Endothelial cell of umbilical vein (primary cell): ENCODE measurements at regions not wholly inside any gene's neighbourhood (a gene's known extent, or its start where the extent isn't known, plus 50 kb on each side); places are given as distances from the start of the nearest gene placed in this dataset.

Source experiments
- BruUV-seq: library from RNA; stranded (reverse); fragments of 400-500 nt; replicated peaks from 2 replicates; lab custom pipeline; 2021; lab: Mats Ljungman, UMichigan
- CTCF ChIA-PET: fragments of 300-600, 350-600 bp; sonication (Branson Sonifier 250); formaldehyde crosslinking; loops from one replicate; lab custom pipeline; 2021; ENCODE audit warnings: antibody characterized with exemption, inconsistent platforms; lab: Charles Lee
- POLR2A ChIA-PET: fragments of 300-600, 350-600 bp; sonication (Branson Sonifier 250); formaldehyde crosslinking; loops from one replicate; lab custom pipeline; 2021; ENCODE audit warnings: antibody characterized with exemption, inconsistent platforms; lab: Charles Lee
- DNase-seq: peaks from one replicate; pipeline ENCODE4 v3.0.0-alpha.2; 2011; ENCODE audit warnings: low read depth, low spot score
- FAIRE-seq: peaks from 2 replicates; lab custom pipeline; 2011; peaks lifted over from hg19 to GRCh38; lab: Jason Lieb, UNC
- H2AFZ ChIP-seq: 2 replicates; pipeline ENCODE4 v1.6.0; 2012; ENCODE audit warnings: low read depth, low read length, control low read depth, inconsistent platforms
- H3K27ac ChIP-seq: 2 replicates; pipeline ENCODE4 v1.5.1; 2011; ENCODE audit warnings: low read depth, mild to moderate bottlenecking, control low read depth, low read length, moderate library complexity; ENCODE audit not compliant: insufficient read depth
- H3K27me3 ChIP-seq, 2 experiments: 2 replicates each; pipeline versions ENCODE4 v1.6.0 to v1.6.1; 2011; ENCODE audit warnings: low read length in 2 of 2, mixed read lengths in 1 of 2; ENCODE audit not compliant: control insufficient read depth in 2 of 2, insufficient read depth in 2 of 2
- H3K36me3 ChIP-seq, 2 experiments: 2 replicates in 1 of 2; 3 replicates in 1 of 2; pipeline ENCODE4 v1.5.1; 2011; ENCODE audit warnings: low read length in 2 of 2, mild to moderate bottlenecking in 1 of 2, moderate library complexity in 1 of 2; ENCODE audit not compliant: control insufficient read depth in 2 of 2, insufficient read depth in 2 of 2; ENCODE audit errors: extremely low read depth in 1 of 2
- H3K4me1 ChIP-seq: 3 replicates; pipeline ENCODE4 v1.5.1; 2011; ENCODE audit warnings: mild to moderate bottlenecking, low read length; ENCODE audit not compliant: control insufficient read depth, insufficient read depth; ENCODE audit errors: extremely low read depth
- H3K4me2 ChIP-seq: 2 replicates; pipeline ENCODE4 v1.6.1; 2011; ENCODE audit warnings: low read length, control low read depth, mixed read lengths; ENCODE audit not compliant: insufficient read depth
- H3K4me3 ChIP-seq, 3 experiments: fragments of 200-600 bp in 1 of 3; sonication (generic), shearing (Covaris generic) in 1 of 3; replicated peaks in 1 of 3; 2 replicates each; pipeline ENCODE4 v1.5.1; 2011 to 2016; ENCODE audit warnings: control low read depth in 3 of 3, low read length in 3 of 3, mild to moderate bottlenecking in 2 of 3, inconsistent platforms in 1 of 3, low read depth in 1 of 3, moderate library complexity in 1 of 3; ENCODE audit not compliant: insufficient read depth in 1 of 3
- H3K79me2 ChIP-seq: 2 replicates; pipeline ENCODE4 v1.6.0; 2012; ENCODE audit warnings: low read length, inconsistent platforms; ENCODE audit not compliant: control insufficient read depth, insufficient read depth
- H3K9ac ChIP-seq: replicated peaks from 2 replicates; pipeline ENCODE3; 2011; ENCODE audit warnings: low read length, control low read depth; ENCODE audit not compliant: insufficient read depth; ENCODE audit errors: extremely low read depth
- H3K9me1 ChIP-seq: replicated peaks from 3 replicates; pipeline ENCODE4 v1.6.0; 2011; ENCODE audit warnings: mild to moderate bottlenecking, low read length; ENCODE audit not compliant: control insufficient read depth, insufficient read depth; ENCODE audit errors: extremely low read depth
- H3K9me3 ChIP-seq: replicated peaks from 2 replicates; pipeline ENCODE4 v1.5.1; 2012; ENCODE audit warnings: low read length, inconsistent platforms; ENCODE audit not compliant: control insufficient read depth, insufficient read depth
- H4K20me1 ChIP-seq: replicated peaks from 2 replicates; pipeline ENCODE3; 2011; ENCODE audit warnings: mild to moderate bottlenecking, low read length; ENCODE audit not compliant: control insufficient read depth, insufficient read depth; ENCODE audit errors: extremely low read depth
- CTCF ChIP-seq, 2 donors: IDR thresholded peaks; 1 replicate in 1 of 2; 2 replicates in 1 of 2; pipeline ENCODE4 v1.5.1; 2011; ENCODE audit warnings: low read length in 2 of 2, mild to moderate bottlenecking in 2 of 2, moderate library complexity in 2 of 2, control low read depth in 1 of 2, inconsistent platforms in 1 of 2, low read depth in 1 of 2; ENCODE audit not compliant: insufficient read depth in 1 of 2; ENCODE audit errors: extremely low read depth in 1 of 2
- EZH2 ChIP-seq: IDR thresholded peaks from 2 replicates; pipeline ENCODE4 v1.6.1; 2012; ENCODE audit warnings: borderline replicate concordance, low read depth, mild to moderate bottlenecking, moderate library complexity, low read length, inconsistent platforms; ENCODE audit not compliant: severe bottlenecking
- FOS ChIP-seq: IDR thresholded peaks from 2 replicates; pipeline ENCODE4 v1.6.1; 2011; ENCODE audit warnings: mild to moderate bottlenecking, low read length, moderate library complexity, borderline replicate concordance; ENCODE audit not compliant: insufficient read depth
- GATA2 ChIP-seq: IDR thresholded peaks from 2 replicates; pipeline ENCODE4 v1.7.0; 2011; ENCODE audit warnings: low read depth, mild to moderate bottlenecking, moderate library complexity, mixed read lengths, low read length; ENCODE audit not compliant: insufficient read length, insufficient read depth
- JUN ChIP-seq: IDR thresholded peaks from 2 replicates; pipeline ENCODE4 v1.6.1; 2011; ENCODE audit warnings: borderline replicate concordance, low read depth; ENCODE audit not compliant: insufficient read length, insufficient read depth
- MAX ChIP-seq: IDR thresholded peaks from 2 replicates; pipeline ENCODE4 v1.6.1; 2011; ENCODE audit not compliant: insufficient read depth, insufficient read length
- MYC ChIP-seq: IDR thresholded peaks from one replicate; pipeline ENCODE4 v1.6.1; 2011; ENCODE audit warnings: mild to moderate bottlenecking, low read depth, low read length
- POLR2A ChIP-seq: IDR thresholded peaks from 2 replicates; pipeline ENCODE4 v1.6.1; 2012; ENCODE audit warnings: low read depth, mild to moderate bottlenecking, control low read depth, low read length
- POLR2AphosphoS5 ChIP-seq: IDR thresholded peaks from 2 replicates; pipeline ENCODE4 v1.6.1; 2012; ENCODE audit warnings: low read depth, mild to moderate bottlenecking, control low read depth, low read length, moderate library complexity; ENCODE audit not compliant: insufficient read depth
- dilution Hi-C: fragments of 300-500 bp; cut with MboI; formaldehyde crosslinking; loops from one replicate; pipeline ENCODE4 v1.15.0; 2019; ENCODE audit warnings: low sequenced_read_pairs; ENCODE audit not compliant: extremely low pct_ligation_motif_present
- intact Hi-C: fragments of 100-400 bp; cut with micrococcal nuclease; formaldehyde crosslinking; loops from one replicate; pipeline ENCODE4 v1.10.0; 2022

GRCh38 chr10:108184114-108184513, 1019.6 kb upstream of the SORCS1 start:
- H3K36me3 ChIP-seq, result no peaks in the 10 kb centered on the region
- no peaks in the 10 kb centered on the region for H3K27me3 ChIP-seq
- dilution Hi-C loops, result no loop called here
- H3K9me3 ChIP-seq, result no peaks in the 10 kb centered on the region
- no peak overlapping the region for H3K9ac ChIP-seq
- FAIRE-seq (no peak), DNase-seq (no peak)
- H3K27ac ChIP-seq, result no peak overlapping the region
- no peak overlapping the region for H3K4me3 ChIP-seq
- POLR2A ChIA-PET, result no interaction called here
- no peaks in the 10 kb centered on the region for H3K79me2 ChIP-seq
- TF ChIP-seq GATA2, result no peak
- TF ChIP-seq MYC, result no peak
- TF ChIP-seq POLR2A, result no peak
- TF ChIP-seq JUN, result no peak
- TF ChIP-seq MAX, result no peak
- TF ChIP-seq CTCF (IDR thresholded peaks at IDR 0.05; ENCODE audit: extremely low read depth in 1 of 2, insufficient read depth in 1 of 2, low read depth in 1 of 2, low read length in 2 of 2), result no peak
- no peak for TF ChIP-seq FOS
- TF ChIP-seq POLR2AphosphoS5, result no peak
- no peak for TF ChIP-seq EZH2
- no peaks in the 10 kb centered on the region for H4K20me1 ChIP-seq
- no peaks in the 10 kb centered on the region for H3K9me1 ChIP-seq
- BruUV-seq, result no TSS peak
- no peak overlapping the region for H3K4me2 ChIP-seq
- H2AFZ ChIP-seq, result no peak overlapping the region
- H3K4me1 ChIP-seq, result no peaks in the 10 kb centered on the region
- intact Hi-C loops, result no loop called here
- CTCF ChIA-PET, result no interaction called here
